GM21723 (cell line): ENCODE measurements at regions not wholly inside any gene's neighbourhood (a gene's known extent, or its start where the extent isn't known, plus 50 kb on each side); places are given as distances from the start of the nearest gene placed in this dataset.

Experiments
- ATAC-seq: cut with Tn5 transposase; IDR thresholded peaks from one replicate; pipeline ENCODE4 v1.9.1; 2021; ENCODE audit warnings: mild to moderate bottlenecking, moderate library complexity; ENCODE audit not compliant: unreplicated experiment

DNA sequence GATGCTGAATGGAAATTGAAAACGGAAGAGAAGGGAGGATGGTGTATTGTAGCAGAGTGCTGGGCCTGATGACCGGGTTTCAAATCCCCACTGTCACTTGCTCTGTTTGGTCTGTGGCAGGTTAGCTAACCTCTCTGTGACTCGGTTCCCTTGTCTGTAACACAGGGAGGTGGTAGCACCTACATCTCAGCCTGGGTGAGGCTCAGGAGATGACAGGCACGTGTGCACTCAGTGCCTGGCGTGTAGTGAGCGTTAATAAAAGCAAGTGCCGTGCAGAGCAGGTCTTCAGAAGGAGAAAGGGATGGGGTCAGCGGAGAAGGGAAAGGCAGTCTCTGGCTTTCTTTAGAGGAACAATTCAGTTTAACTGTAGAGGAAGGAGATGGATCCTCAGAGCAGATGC lies 125.5 kb upstream of the SMIM21 start:
- no peak for ATAC-seq

DNA sequence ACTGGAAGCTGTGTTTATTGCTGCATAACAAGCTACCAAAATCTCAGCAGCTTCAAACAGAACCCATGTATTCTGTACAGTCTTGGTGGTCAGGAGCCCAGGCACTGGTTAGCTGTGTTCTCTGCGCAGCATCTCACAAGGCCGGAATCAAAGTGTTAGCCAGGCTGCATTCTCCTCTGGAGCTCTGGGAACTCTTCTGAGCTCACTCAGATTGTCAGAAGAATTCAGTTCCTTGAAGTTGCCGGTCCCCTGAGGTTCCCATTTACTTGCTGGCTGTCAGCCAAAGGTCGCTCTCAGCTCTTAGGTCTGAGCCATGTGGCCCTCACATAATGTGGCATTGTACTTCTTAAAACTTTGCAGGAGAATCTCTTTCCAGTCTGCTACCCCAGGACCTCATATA lies 123.6 kb upstream of the SMIM21 start:
- no peak for ATAC-seq

DNA sequence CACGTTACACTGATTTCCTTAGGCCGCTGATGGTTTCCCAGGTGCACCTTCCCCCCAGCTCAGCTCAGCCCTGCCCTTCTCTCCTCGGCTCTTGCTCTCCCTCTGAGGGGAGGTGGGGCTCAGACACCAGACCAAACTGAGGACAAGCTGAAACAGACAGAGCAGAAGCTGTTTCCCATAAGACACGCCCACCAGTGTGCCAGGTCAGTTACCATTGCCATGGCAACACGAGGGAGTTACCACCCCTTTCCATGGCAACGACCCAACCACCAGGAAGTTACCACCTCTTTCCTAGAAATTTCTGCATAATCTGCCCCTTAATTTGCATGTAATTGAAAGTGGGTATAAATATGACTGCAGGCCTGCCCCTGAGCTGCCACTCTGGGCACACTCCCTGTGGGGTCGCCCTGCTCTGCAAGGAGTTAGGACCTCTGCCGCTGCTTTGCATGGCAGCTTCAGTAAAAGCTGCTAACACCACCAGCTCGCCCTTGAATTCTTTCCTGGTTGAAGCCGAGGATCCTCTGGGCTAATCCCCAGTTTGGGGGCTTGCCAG lies 120.9 kb upstream of the SMIM21 start:
- ATAC-seq = no peak

DNA sequence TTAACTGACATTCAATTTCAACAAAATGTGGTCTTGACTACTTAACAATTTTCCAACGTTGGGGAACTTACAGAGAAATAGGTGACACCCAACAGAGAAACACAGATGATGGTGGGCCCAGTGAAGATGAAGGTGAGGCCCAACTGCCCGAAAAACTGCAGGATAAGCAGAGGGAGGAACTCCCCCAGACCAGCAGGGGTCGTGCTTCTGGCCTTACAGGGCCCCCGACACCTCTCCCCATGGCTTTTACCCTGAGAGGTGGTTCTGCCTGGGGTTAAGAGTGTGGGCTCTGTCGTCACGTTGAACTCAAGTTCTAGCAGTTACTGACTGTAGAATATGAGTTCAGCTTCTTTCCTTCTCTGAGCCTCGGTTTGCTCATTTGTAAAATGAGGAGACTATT lies 119.5 kb upstream of the SMIM21 start:
- no peak for ATAC-seq

DNA sequence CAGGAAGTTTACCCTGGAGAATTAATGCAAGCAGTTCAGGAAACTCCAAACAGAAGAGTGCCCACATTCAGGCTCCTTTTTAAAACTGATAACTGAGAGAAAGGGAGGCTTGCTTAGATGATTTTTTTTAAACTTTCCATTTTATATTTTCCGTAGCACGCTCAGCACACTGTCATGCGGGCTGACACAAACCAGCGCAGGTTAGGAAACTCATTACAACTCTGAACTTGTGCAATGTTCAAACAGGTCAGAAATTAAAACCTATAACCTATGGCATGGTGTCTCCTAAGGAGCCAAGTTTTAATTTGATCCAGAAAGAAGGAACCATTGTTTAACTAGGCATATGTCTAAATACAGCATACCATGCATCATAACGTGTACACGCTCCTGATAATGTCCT lies 117.7 kb upstream of the SMIM21 start:
- no peak for ATAC-seq

DNA sequence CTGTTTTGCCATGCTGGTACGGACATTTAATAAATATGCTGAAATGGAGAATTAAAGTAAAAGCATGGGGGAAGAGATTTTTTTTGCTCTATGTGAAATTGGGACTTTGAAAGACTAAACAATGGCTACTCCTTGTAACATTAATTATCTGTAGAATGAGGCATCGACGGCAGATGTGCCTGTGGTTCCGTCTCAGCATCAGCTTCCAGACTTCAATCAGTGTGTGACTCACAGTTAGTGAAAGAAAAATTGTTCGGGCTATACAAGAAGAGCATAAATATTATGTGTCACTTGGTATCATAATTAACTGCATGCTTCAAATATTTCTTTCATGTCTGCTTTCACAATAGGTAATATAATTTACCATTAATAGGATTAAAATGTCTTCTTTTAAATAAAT lies 117.0 kb upstream of the SMIM21 start:
- no peak for ATAC-seq

DNA sequence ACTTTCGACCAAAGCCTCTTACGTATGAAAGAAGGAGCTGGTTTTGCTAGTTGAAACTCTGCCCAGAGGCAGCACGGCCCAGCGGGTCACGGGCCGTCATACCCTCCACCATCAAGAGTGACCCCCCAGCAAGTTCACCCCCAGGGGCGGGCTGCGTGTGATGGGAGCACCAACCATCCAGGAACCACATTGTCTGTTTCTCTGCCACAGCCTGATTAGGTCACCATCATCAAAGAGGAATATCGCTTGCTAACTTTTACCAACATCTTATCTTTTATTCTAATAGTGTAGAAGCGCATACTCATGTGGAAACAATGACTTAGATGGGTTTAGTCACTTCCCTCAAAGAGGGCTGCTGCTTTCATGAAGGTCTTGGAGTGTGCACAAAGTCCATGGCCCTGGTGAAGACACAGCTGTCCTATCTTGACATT lies 116.6 kb upstream of the SMIM21 start:
- ATAC-seq = no peak

DNA sequence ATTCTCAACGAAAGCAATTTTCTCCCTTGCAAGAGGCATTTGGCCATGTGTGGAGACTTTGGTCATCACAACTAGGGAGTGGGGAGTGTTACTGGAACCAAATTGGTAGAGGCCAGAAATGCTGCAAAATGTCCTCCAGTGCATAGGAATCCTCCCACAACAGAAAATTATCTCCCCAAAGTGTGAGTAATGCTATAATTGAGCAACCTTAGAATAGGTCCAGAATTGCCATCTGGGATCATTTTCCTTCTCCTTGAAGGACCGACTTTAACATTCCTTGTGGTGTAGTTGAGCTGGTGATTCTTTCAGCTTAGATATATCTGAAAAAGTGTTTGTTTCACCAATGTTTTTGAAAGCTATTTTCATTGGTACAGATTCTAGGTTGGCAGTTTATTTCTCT lies 111.2 kb upstream of the SMIM21 start:
- ATAC-seq = no peak

DNA sequence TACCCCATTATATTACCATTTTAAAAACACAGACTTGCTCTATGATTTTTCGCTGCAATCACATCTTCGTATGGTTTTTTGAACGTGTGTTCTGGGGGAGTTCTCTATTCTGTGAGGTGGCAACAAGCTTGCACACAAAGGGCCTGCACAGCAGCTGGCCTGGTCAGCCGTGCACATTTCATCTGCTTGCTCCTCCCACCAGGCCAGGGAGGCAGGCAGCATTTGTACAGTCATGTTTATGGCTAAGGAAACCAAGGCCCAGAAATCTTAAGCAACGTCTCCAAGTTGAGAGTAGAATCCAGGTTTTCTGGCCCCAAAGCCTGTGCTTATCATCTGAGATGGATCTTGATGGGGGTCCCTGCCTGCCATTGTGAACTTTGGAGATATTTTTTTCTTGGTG lies 106.4 kb upstream of the SMIM21 start:
- ATAC-seq = no peak

DNA sequence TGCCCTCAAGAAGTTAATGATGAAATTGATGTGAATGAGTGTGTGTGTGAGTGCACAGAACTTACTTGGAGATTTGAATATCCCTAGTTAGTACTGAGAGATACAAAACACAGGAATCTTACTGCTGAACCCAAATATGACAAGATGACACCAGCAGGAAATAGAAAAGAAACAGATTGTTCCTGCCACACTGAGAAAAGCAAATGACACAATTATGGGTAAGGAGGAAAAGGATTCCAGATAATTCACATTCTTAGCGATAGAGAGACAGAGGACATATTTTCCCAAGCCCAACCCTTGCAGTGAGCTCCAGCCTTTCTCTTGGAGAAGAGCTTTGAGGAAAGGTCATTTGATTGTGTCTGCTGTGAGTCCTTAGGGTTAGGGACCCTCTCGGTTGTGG lies 105.7 kb upstream of the SMIM21 start:
- ATAC-seq = no peak

DNA sequence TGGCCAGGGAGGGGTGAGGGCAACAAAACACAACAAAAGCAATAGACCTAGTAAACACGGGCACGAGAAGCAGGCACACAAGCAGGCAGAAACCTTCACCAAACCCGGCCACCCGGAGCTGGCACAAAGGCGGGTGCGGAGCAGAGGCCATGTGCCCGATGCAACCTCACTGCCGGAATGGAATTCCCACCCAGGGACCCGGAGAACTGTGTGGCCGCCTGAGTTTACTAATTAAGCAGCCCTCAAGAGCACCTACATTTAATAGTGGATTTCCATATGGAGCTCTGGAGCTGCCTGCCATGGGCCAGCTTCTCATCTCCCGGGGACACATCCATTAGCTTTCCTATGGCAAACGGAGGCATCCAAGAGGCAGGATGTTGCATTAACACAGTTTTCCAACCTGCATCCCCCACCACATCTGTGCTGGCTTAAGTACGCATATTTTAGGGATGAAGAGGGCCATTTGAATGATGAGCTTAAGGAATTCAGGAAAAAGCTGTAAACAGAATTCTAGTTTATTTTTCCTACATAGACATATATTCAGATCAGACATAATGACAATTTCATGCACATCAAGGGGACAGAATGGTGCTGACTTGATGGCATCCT lies 104.5 kb upstream of the SMIM21 start:
- ATAC-seq = no peak

DNA sequence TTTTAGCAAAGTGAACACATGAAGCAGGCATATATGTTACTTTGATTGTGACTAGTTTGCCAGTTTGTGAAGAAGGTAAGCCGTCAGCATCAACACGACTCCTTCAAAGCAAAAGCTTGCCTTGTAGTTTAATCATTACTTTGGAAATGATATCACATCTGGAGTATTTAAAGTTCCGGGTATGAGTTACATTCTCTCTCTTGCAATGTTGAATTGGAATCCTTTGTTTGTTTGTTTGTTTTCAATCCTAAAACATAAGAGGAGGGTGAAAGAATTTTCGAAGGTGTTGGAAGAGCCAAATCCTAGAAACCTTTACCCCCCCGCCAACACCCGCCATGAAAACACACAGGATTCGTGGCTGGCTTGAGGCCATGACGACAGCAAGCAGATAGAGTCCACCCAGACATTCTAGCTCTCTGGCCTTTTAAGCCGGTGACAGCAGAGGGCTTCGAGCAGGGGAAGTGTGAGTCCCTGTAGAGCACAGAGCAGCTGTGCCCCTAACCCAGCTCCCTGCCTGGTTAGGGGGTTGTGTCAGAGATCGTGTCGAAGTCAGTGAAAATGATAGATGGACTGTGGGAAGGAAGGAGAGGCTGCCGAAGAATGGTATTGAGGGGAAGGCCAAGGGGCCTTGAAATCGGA lies 103.8 kb upstream of the SMIM21 start:
- no peak for ATAC-seq

DNA sequence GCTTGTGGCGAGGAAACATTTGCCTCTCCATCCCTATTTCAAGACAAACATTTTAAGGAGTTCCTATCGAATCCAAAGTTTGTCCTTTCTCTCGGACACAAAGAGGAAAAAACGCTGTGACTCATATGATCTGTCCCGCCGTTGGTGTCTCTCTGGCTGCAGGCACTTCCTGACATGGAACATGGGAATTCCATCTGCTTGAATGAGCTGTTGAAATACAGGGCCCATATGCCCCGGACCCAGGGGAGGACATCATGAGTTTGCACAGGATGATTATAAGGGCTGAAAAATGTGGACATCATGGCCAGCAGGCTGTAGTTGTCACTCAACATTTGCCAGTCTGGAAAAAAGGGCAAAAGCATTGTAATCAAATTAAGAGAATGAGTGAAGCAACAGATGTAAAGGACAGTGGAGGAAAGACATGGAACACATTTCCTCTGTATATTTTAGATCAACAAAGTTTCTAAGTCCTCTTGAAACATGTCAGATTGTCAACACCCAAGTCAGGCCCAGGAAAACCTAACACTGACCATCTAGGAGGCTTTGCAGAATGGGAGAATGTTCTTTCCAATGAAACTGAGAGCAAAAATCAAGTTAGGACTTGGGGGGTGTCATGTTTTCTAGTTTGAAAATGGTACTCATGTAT lies 103.2 kb upstream of the SMIM21 start:
- ATAC-seq = no peak

DNA sequence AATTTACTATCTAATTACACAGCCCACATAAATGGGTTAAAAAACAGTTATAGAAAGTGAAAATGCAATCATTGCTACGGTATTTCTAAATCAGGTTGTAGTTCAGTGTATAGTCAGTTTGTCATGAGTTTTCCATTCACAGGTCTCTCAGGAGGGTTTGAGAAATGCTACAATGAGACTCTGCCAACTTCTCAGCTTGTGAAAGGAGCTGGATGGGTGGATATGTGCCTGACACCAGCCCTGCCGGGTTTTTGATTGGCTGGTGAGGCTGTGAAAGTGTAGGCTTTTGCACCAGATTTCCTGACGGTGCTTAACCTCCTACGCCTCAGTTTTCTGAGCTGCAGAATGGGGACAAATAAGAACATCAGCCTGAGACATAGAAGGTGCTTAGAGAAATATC lies 102.6 kb upstream of the SMIM21 start:
- no peak for ATAC-seq

DNA sequence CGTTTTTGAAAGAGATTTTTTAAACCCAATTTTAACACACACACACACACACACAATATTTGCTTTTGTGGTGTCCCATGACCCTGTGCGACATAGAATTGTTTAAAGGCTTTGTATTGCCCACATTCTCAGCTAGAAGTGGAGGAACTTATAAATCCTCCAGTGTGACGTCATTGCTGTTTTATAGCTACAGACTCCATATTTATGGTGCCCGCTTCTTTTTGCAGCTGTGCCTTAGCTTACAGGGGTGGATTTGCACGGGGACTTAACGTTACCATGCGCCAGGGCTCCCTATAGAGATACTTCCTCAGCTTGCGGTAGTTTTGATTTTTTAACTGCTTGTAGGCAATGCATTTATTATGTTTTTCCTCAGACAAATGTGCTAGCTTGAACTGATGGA lies 101.9 kb upstream of the SMIM21 start:
- no peak for ATAC-seq

DNA sequence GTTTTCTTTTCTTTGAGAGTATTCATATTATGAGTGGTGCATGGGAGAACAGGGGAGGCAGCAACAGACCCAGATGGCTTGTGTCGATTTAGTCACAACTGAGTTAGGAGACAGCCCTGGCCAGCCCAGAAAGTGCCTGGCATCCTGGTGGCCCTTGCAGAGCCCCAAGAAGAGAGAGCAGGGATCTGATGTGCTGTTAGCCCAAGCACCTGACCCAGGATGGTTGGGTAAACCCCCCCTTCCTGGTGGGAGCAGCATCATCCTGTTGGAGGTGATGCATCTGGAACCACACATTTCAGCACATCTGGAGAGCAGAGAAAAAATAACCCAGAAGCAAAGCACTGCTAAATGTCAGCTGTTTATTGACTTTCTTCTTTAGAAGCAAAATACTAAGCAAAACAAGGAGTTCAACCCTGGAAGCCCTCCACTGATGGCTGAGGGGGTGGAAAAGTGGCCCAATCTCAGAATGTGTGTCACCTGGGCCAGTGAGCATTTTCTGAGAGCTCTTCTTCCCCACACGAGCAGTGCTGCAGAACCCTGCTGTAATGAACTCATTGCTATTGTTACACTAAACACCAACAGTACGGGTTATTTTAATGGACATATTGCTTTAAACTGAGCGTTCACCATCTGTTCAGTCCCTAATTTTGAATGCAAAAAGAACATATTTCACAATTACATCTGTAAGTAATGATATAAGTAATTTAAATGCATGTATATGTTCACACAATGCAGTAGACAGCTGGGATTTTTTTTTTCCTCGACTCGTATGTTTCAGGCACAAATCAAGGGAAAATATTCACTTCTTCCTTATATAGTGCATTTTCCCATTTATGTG lies 100.6 kb upstream of the SMIM21 start:
- no peak for ATAC-seq

DNA sequence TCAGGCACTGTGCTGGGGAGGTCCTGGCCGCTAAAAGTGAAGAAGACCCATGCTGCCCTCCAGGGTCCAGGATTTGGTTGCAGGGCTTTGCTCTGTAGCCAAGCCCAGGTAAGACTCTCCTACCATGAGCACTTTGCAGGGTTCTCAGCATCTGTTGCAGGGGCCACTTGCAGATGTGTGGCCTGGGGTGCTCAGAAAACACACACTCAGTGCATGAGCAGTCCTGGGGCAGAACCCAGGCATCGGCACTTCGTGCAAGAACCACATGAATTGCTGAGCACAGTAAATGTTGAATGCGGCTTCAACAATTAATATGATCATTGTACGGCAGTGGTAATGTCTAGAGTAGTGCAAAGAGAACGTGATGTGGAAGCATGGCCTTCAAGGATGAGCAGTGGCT lies 98.5 kb upstream of the SMIM21 start:
- ATAC-seq = no peak

DNA sequence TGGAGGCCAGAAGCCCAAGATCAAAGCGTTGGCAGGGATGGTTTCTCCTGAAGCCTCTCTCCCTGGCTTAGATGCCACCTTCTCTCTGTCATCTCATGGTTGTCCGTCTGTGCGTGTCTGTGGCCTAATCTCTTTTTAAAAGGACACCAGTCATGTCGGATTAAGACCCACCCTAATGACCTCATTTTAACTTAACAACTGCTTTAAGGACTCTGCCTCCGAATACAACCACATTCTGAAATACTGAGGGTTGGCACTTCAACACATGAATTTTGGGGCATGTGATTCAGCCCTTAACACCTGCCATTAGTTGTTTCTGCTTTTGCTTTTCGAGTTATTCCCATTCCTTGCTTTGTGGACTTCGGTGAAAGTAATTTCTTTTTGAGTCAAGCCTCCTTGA lies 97.8 kb upstream of the SMIM21 start:
- no peak for ATAC-seq

DNA sequence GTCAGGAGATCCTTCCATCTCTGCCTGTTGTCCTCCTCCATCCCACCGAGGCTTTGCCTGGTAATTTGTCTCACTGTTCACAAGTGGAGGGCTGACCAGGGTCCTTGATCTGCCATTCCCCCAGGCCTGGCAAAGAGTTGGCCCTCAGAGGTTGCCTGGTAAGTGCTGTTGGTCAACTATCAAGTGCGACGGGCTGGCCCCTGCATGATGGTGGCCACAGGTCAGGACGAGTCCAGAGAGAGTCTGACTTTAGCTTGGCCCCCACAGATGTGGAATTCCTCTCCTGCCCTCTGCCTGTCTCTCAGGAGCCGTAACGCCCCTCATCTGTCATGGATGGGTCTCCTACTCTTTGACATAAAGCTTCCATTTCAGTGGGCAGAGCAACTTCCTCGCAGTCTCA lies 97.3 kb upstream of the SMIM21 start:
- no peak for ATAC-seq

DNA sequence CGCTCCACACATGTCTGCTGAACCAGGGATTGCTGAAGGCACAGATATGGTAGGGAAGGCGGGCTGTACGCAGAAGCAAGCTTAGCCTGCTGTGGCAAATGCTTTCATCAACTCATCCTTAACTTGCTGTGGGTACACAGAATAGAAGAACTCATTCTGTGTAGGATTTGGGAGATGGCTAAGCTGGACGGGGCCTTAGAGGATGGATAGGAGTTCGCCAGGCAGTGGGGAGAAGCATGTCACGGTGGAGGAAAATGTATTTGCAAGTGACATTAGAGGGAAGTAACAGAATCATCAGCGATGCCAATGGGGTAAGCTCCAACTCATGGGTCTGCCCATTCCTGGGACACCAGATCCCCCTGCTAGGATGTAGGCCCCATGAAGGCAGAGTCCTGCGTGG lies 96.7 kb upstream of the SMIM21 start:
- no peak for ATAC-seq

DNA sequence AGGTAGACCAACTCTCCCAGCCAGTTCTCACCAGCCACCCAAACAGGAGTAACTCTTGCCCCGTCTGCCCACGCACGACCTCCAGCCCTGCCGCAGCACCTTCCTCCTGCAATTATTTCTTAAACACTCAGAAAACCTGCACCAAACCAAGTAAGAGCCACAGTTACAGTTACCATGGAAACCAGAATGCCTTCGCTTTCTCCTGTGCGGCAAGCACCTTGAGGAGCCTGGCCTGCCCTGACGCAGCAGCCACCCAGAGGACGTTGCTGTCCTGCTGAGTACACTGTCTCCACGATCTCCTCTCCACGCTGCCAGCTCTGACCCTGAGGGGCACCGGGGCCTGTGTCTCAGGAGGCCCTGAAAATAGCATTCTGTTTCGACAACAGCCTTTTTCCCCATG lies 94.3 kb upstream of the SMIM21 start:
- no peak for ATAC-seq

DNA sequence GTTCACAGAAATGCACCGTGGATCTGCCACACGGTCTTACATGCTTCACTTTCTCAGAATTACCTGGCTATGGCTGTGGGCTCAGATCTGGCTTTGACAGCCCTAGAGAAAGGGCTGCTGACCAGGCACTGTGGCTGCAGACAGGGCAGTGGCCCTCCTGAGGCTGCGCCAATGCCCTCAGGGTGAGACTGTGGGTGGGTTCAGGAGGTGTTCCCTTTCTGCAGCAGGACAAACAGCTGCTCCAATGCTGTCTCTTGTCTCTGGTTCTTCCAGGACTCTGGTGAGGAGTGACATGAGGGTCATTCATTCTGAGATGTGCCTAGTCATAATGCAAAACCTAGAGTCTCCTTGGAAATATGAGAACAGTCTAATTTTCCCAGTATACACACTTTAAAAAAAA lies 90.5 kb upstream of the SMIM21 start:
- no peak for ATAC-seq
